Stomach (tissue), 4 donors: ENCODE measurements at regions not wholly inside any gene's neighbourhood (a gene's known extent, or its start where the extent isn't known, plus 50 kb on each side); places are given as distances from the start of the nearest gene placed in this dataset.

Source experiments
- POLR2A ChIP-seq, 4 donors: fragments of 450-650 bp; IDR thresholded peaks; one replicate each; pipeline ENCODE4 v1.6.1; 2016; ENCODE audit warnings: antibody characterized with exemption in 4 of 4, control low read depth in 2 of 4, mild to moderate bottlenecking in 1 of 4, moderate library complexity in 1 of 4
- POLR2AphosphoS5 ChIP-seq, 3 donors: sonication (generic); formaldehyde crosslinking; IDR thresholded peaks; one replicate each; pipeline ENCODE4 v1.6.1; 2016; ENCODE audit warnings: antibody characterized with exemption in 3 of 3

DNA sequence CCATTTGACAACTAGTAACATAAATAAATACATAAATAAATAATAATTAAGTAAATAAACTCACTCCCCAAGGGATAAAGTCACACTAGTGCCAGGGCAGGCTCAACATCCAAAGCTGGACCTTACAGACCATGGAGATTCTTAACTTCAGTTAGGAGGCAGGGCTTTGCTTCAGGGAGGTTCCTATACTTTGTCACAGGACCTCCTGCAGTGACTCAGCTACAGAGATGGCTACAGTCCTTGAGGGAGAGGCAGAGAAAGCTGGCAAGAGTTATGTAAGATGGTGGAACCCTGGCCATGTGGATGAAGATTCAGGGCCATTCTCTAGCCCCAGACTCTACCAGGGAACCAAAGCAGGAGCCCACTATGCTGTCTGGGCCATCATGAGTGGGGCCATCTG, 74.1 kb upstream of the CADM1 start:
- TF ChIP-seq POLR2A (IDR thresholded peaks at IDR 0.05) (no peak), POLR2AphosphoS5 (IDR thresholded peaks at IDR 0.05) (no peak)
